NCI-H524 (cell line): ENCODE measurements at regions not wholly inside any gene's neighbourhood (a gene's known extent, or its start where the extent isn't known, plus 50 kb on each side); places are given as distances from the start of the nearest gene placed in this dataset.

Experiments used
- DNase-seq, 2 experiments: peaks; one replicate each; lab custom pipeline; 2025; lab: John Stamatoyannopoulos, UW

- no peak for DNase-seq
These were observed 93.7 kb upstream of the PRICKLE1 start for GRCh38 chr12:42683266-42683665.

GRCh38 chr12:42679466-42679865 is 89.9 kb upstream of the PRICKLE1 start:
- no peak for DNase-seq

DNA sequence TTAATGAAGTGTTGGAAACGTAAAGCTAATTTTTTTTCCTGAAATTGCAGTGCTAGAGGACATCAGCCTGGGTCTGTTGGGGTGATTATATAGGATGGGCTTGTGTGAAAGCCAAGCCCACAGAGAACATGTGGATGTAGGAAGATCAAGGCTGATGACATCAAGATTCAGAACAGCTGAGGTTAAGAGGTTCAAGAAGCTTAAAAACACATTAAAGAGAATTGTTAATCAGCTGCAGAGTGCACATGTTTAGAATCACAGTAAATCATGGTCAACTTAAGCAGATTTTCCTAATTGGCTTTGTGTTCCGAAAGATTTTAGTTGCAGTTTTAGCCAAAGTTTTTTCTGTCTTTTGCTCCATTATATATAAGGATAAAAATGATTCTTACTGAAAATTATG is 87.9 kb upstream of the PRICKLE1 start:
- DNase-seq: peak; percentile 1 to 45

DNA sequence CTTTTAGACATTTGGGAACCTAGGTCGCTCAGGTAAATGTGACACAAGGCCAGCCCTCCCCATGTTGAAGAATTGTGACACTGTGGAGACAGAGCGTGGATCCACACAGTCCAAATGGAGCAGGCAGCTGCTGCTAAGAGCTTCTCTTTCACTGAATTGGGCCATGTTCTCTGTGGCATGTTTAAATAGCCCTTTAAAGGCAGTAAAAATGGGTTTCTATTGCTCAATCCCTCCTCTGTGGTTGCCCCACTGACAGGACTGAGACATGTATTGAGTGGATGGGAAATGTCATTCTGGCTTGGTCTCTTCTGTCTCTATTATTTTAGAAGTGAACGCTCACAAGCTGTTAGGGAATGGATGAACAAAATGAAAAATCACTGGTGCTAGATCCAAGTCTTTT is 84.0 kb upstream of the PRICKLE1 start:
- no peak for DNase-seq

DNA sequence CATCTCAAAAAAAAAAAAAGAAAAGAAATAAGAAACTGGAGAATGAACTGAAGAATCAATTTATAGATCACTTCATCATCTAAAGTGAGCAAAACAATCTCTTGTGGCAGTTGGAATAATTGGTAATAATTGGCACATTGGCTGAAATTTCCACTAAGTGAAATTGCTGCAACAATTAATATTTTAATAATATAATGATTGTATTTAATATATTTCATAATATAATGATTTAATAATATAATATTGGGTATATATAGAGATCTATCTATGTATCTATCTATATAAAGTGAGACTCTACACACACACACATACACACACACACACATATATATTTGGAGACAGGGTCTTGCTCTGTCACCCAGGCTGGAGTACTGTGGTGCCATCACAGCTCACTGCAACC is 81.2 kb upstream of the PRICKLE1 start:
- DNase-seq: no peak

- DNase-seq: no peak
These were observed 80.0 kb upstream of the PRICKLE1 start for GRCh38 chr12:42669553-42669952.

DNA sequence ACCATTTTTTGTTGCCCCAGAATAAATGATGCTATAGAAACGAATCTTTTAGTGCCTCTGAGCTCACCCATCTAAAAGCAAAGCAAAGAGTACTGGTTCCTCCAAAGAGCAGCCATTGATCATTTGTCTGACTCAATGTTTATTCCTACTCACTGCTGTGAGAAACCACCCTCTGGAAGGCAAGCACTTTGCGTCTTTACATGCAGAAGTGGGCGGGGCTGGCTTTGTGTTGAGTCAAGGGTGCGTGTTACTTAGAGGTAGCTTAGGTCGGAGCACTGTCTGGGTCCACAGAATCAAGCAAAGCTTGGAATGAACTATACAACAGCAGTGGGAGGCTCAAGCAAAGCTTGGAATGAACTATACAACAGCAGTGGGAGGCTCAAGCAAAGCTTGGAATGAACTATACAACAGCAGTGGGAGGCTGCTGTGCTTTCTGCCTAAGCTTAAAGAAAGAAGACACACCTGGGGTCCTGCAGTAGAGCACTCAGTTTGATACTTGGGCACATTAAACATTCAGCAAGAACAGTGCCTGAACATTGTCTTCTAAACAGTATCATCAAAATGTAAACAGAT is 77.2 kb upstream of the PRICKLE1 start:
- no peak for DNase-seq

GRCh38 chr12:42663621-42664020 is 74.1 kb upstream of the PRICKLE1 start:
- DNase-seq: no peak

- DNase-seq: peak in 1 of 2 experiments; percentile 29
These were observed 71.7 kb upstream of the PRICKLE1 start for GRCh38 chr12:42660968-42661937.

DNA sequence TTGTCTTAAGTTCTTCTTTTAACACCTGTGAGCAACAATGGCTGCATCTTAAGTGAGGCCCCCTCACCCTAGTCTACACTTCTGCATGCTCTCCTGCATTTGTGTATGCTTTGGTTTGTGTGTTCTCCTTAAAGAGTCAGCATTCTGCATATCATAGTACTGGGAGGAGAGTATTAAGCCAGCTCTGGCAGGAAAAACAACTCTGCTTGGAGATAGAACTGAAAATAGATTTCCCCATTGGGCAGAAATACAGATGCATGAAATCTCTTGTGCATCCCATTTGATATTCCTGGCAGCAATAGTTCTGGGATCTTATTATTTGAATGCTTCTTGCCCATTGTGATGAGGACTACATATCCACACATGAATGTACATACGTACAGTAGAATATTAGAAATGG is 70.6 kb upstream of the PRICKLE1 start:
- DNase-seq: no peak

- no peak for DNase-seq
These were observed 62.5 kb upstream of the PRICKLE1 start for GRCh38 chr12:42652048-42652447.

- DNase-seq: no peak
These were observed 58.5 kb upstream of the PRICKLE1 start for GRCh38 chr12:42648061-42648460.

- peak in 1 of 2 experiments; percentile 62 for DNase-seq
These were observed 54.5 kb upstream of the PRICKLE1 start for GRCh38 chr12:42643881-42644579.

DNA sequence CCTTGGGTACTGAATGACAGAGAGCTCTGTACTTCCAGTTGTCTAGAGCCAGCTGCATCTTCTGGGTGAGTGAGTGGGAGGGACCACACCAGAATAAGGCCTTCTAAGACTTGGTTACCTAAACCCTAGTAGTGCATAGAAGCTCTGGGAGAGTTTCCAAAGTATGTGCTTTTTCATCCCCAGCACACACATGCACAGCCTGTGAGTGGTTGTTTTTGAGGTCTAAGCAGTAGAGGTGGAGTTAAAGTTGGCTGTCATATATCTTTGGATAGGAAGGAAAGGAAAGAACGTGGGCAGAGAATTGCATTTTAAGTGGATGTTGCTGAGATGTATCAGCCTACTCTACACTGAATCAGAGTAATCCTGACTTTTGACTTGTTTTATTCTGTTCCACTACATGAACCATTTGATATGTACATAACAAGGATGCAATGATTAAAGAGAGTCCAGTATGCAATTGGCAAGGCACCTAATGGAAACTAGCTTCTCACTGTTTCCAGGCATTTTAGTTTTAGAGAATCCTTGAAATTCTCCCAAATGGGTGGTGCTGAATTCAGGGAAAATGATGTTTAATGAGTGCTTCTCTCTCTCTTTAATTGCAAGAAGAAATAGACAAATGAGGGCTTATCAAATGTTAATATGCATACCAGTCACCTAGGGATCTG is 51.8 kb upstream of the PRICKLE1 start:
- DNase-seq: no peak

DNA sequence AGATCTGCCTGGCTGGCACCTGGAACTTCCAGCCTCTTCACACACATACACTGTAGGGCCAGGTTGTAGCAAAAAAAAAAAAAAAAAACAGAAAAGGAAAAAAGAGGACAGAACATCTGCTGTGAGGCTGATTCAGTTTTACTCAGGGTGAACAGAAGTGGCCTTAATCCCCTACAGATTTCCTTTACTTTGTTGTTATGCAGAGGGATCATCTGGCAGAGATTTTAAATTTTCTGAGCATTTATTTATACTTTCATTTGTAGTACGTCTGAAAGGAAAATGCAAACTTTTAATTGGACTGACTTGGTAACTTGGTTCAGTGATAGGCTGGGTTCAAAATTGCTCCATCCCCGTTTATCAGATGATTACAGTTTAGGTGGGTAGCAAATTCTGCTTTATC is 50.8 kb upstream of the PRICKLE1 start:
- peak; percentile 30 to 77 for DNase-seq

- DNase-seq: no peak
These were observed 50.0 kb upstream of the PRICKLE1 start for GRCh38 chr12:42639556-42639955.
